ENCODE measurements at regions not wholly inside any gene's neighbourhood (a gene's known extent, or its start where the extent isn't known, plus 50 kb on each side); places are given as distances from the start of the nearest gene placed in this dataset.
"Not testable (repeated sequence)": the region's sequence is repeated elsewhere in the genome, so short reads cannot be mapped to it uniquely, and the experiment has no call there.

DNA sequence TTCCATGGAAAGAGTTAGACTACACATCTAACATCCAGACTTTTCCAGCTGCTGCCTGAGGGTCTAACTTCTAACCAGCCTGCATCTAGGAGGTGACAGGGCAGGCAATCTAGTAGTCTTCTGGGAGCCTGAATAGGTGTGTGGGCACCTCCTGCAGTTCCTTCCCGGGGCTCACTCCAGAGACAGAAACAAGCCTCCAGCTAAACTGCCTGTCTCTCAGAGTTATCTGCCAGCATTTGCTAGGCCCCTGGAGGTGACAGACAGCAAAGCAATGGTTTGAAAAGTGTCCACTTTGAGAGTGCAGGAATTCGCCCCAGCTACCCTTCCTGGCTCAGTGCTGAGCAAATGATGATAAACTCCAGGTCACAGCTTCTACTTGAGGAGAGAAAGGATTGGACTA lies 240.5 kb upstream of the PRSS16 start (continued):
- TF ChIP-seq NFE2L2 (conservative IDR thresholded peaks at IDR 0.05; ENCODE audit: low read length), result no peak
- TF ChIP-seq MYC (IDR thresholded peaks at IDR 0.05; ENCODE audit: borderline replicate concordance, low read length), result no peak
- no peak for TF ChIP-seq MAZ (IDR thresholded peaks at IDR 0.05; ENCODE audit: borderline replicate concordance, low read depth, low read length)
- TF ChIP-seq POLR2AphosphoS2 (conservative IDR thresholded peaks at IDR 0.05; ENCODE audit: low read length), result no peak
- TF ChIP-seq, protein P1, sequence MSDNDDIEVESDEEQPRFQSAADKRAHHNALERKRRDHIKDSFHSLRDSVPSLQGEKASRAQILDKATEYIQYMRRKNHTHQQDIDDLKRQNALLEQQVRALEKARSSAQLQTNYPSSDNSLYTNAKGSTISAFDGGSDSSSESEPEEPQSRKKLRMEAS (IDR thresholded peaks at IDR 0.05), result no peak

DNA sequence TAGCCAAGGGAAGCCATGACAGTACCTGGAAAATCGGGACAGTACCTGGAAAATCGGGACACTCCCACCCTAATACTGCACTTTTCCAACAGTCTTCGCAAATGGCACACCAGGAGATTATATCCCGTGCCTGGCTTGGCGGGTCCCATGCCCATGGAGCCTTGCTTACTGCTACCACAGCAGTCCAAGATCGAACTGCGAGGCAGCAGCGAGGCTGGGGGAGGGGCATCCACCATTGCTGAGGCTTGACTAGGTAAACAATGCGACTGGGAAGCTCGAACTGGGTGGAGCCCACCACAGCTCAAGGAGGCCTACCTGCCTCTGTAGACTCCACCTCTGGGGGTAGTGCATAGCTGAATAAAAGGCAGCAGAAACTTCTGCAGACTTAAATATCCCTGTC lies 238.9 kb upstream of the PRSS16 start:
- H3K4me3 ChIP-seq; H3K4me1 ChIP-seq; H3K9me3 ChIP-seq; ATAC-seq; H3K4me2 ChIP-seq; CTCF ChIA-PET; FAIRE-seq; H3K27ac ChIP-seq; DNase-seq (ENCODE audit: low read depth in 1 of 2, low spot score in 1 of 2); POLR2A ChIA-PET: not testable (repeated sequence)
- 77% methylated on average over 10 of the region's 10 CpGs for WGBS (ENCODE audit: missing lambda C conversion rate)

DNA sequence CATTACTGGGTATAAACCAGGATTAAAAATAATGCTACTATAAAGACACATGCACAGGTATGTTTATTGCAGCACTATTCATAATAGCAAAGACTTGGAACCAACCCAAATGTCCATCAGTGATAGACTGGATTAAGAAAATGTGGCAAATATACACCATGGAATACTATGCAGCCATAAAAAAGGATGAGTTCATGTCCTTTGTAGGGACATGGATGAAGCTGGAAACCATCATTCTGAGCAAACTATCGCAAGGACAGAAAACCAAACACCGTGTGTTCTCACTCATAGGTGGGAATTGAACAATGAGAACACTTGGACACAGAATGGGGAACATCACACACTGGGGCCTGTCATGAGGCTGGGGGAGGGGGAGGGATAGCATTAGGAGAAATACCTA lies 233.4 kb upstream of the PRSS16 start:
- H3K4me2 ChIP-seq; POLR2A ChIA-PET; CTCF ChIA-PET; FAIRE-seq; H3K4me3 ChIP-seq; DNase-seq (ENCODE audit: low read depth in 1 of 2, low spot score in 1 of 2); H3K4me1 ChIP-seq; H3K9me3 ChIP-seq; H3K27ac ChIP-seq; ATAC-seq: not testable (repeated sequence)
- 63% methylated on average over 2 of the region's 2 CpGs for WGBS (ENCODE audit: missing lambda C conversion rate)

DNA sequence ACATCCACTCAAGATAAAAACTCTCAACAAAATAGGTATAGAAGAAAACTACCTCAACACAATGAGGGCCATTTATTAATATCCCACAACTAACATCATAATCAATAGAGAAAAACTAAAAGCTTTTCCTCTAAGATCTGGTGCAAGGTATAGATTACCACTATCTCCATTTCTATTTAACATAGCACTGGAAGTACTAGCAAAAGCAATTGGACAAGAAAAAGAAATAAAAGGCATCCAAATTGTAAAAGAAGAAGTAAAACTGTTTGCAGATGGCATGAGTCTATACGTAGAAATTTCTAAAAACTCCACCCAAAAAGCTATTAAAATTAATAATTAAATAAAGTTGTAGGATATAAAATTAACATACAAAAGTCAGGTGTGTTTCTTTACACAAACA lies 230.8 kb upstream of the PRSS16 start:
- ATAC-seq (no peak), DNase-seq (ENCODE audit: low read depth in 1 of 2, low spot score in 1 of 2) (no peak), FAIRE-seq (no peak)
- Histone ChIP-seq H3K4me1 (peaks cover 6% of the 10 kb centered on the region; the same call in 1 of the 3 replicates), H3K4me2 (no peak overlapping the region), H3K27ac (no peak overlapping the region), H3K4me3 (no peak overlapping the region), H3K9me3 (no peaks in the 10 kb centered on the region)
- WGBS (ENCODE audit: missing lambda C conversion rate), result 36% methylated on average over 1 of the region's 1 CpG
- ChIA-PET CTCF (no interaction called here), POLR2A (no interaction called here)
- TF ChIP-seq CBX8 (IDR thresholded peaks at IDR 0.05), result no peak
- no peak for TF ChIP-seq FOSL2 (IDR thresholded peaks at IDR 0.05)
- no peak for TF ChIP-seq FOSL2 (CRISPR knock-in tag; IDR thresholded peaks at IDR 0.05)
- no peak for TF ChIP-seq SREBF2 (IDR thresholded peaks at IDR 0.05)

DNA sequence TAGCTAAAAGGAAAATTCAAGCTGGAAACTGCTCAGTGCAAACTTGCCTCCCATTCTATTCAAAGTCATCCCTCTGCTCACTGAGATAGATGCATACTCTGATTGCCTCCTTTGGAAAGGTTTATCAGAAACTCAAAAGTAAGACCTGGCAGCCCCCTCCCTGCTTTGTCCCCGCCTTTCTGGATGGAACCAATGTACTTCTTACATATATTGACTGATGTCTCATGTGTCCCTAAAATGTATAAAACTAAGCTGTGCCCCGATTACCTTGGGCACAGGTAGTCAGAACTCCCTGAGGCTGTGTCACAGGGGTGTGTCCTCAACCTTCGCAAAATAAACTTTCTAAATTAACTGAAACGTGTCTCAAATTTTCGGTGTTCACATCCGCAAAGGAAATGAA lies 229.1 kb upstream of the PRSS16 start:
- FAIRE-seq; POLR2A ChIA-PET; H3K4me1 ChIP-seq; H3K9me3 ChIP-seq; ATAC-seq; H3K27ac ChIP-seq; CTCF ChIA-PET; H3K4me3 ChIP-seq; DNase-seq (ENCODE audit: low read depth in 1 of 2, low spot score in 1 of 2): not testable (repeated sequence)
- 95% methylated on average over 6 of the region's 6 CpGs for WGBS (ENCODE audit: missing lambda C conversion rate)
- peak overlapping the region; percentile 95 for H3K4me2 ChIP-seq

DNA sequence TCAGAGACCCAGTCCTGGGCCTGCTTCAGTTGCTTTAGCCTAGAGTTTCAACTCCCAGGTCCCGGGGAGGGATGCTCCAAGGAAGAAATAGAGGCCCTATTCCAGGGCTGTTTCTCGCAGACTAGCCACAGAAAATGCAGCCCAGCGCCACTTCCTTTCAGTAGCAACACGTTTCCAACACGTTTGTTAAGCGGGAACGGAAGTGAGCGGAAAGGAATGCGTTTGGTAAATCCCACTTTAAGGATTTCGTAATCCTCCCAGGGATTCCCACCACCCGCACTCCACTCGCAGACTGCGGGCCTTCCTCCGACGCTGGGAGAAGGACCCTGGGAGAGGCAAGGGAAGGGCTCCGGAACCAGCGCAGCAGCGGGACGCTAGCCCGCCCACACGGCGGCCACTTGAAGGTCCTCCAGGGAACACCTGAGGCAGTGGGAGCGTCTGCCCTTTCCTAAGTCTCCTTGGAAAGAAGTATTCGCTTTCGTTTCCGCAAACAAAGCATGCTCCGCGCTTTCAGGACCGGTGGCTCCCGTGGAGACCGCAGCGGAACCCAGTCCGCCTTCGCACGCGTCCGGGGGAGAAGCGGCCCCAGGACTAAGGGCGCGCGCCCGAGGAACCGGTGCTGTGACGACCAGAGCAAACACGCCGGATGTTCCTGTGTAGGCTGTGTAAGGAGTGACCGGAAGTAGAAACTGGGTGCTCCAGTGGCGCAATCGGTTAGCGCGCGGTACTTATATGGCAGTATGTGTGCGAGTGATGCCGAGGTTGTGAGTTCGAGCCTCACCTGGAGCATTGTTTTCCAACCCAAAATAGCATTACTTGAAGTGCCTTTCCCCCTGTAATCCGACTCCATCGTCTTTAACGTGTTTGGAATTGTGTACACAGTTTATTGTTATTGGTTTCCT lies 227.6 kb upstream of the PRSS16 start:
- ATAC-seq (peak; percentile 98), DNase-seq (ENCODE audit: low read depth in 1 of 2, low spot score in 1 of 2) (peak; percentile 69 to 96), FAIRE-seq (no peak)
- H3K4me1 ChIP-seq, result peaks cover 6% of the 10 kb centered on the region; the same call in 1 of the 3 replicates
- under 1% methylated on average over 29 of the region's 58 CpGs for WGBS (ENCODE audit: missing lambda C conversion rate)
- H3K9me3 ChIP-seq, result no peaks in the 10 kb centered on the region
- H3K27ac ChIP-seq, result peak overlapping the region; percentile 90 to 95
- CTCF ChIA-PET, result no interaction called here
- peak overlapping the region; percentile 95 for H3K4me2 ChIP-seq
- H3K4me3 ChIP-seq, result peak overlapping the region; percentile 70
- POLR2A ChIA-PET, result no interaction called here
- TF ChIP-seq JUN (IDR thresholded peaks at IDR 0.05) (peak in 1 of 2 experiments; percentile 76; a peak in 4 of 5 replicates), CEBPB (IDR thresholded peaks at IDR 0.05) (peak; percentile 76 to 96), CHD2 (IDR thresholded peaks at IDR 0.05; ENCODE audit: low read length, partially characterized antibody) (no peak), PHF8 (IDR thresholded peaks at IDR 0.05; ENCODE audit: borderline replicate concordance, low read depth) (peak; percentile 64), SREBF2 (IDR thresholded peaks at IDR 0.05) (peak; percentile 53), POLR2A (IDR thresholded peaks at IDR 0.05; ENCODE audit: low read length) (peak; percentile 89), NFE2L2 (conservative IDR thresholded peaks at IDR 0.05; ENCODE audit: low read length) (no peak), RFX5 (IDR thresholded peaks at IDR 0.05) (0 out of 2 replicates have a peak, but pooled peaks have one; percentile 15)
- TF ChIP-seq, protein P2, sequence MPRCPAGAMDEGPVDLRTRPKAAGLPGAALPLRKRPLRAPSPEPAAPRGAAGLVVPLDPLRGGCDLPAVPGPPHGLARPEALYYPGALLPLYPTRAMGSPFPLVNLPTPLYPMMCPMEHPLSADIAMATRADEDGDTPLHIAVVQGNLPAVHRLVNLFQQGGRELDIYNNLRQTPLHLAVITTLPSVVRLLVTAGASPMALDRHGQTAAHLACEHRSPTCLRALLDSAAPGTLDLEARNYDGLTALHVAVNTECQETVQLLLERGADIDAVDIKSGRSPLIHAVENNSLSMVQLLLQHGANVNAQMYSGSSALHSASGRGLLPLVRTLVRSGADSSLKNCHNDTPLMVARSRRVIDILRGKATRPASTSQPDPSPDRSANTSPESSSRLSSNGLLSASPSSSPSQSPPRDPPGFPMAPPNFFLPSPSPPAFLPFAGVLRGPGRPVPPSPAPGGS (IDR thresholded peaks at IDR 0.05), result 0 out of 3 replicates have a peak, but pooled peaks have one; percentile 38
- TF ChIP-seq, protein P3, sequence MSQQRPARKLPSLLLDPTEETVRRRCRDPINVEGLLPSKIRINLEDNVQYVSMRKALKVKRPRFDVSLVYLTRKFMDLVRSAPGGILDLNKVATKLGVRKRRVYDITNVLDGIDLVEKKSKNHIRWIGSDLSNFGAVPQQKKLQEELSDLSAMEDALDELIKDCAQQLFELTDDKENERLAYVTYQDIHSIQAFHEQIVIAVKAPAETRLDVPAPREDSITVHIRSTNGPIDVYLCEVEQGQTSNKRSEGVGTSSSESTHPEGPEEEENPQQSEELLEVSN (IDR thresholded peaks at IDR 0.05; ENCODE audit: borderline replicate concordance, low read depth), result peak; percentile 47; the same call in 1 of the 2 replicates
- TF ChIP-seq, protein P1 (IDR thresholded peaks at IDR 0.05), result peak; percentile 74; the same call in 1 of the 2 replicates
- TF ChIP-seq, protein P4, sequence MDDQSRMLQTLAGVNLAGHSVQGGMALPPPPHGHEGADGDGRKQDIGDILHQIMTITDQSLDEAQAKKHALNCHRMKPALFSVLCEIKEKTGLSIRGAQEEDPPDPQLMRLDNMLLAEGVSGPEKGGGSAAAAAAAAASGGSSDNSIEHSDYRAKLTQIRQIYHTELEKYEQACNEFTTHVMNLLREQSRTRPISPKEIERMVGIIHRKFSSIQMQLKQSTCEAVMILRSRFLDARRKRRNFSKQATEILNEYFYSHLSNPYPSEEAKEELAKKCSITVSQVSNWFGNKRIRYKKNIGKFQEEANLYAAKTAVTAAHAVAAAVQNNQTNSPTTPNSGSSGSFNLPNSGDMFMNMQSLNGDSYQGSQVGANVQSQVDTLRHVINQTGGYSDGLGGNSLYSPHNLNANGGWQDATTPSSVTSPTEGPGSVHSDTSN (IDR thresholded peaks at IDR 0.05), result no peak

Data from A549 (cell line).